ENCODE measurements at regions not wholly inside any gene's neighbourhood (a gene's known extent, or its start where the extent isn't known, plus 50 kb on each side); places are given as distances from the start of the nearest gene placed in this dataset.

- TF ChIP-seq POLR2A (IDR thresholded peaks at IDR 0.05) (no peak), CTCF (IDR thresholded peaks at IDR 0.05) (no peak)
These were observed 100.2 kb upstream of the GREM2 start for GRCh38 chr1:240712014-240712731.

Measured in prostate gland (tissue), 2 donors.